Spleen (tissue), 7 donors: ENCODE measurements at regions not wholly inside any gene's neighbourhood (a gene's known extent, or its start where the extent isn't known, plus 50 kb on each side); places are given as distances from the start of the nearest gene placed in this dataset.

ENCODE experiments used
- CTCF ChIP-seq, 11 experiments: fragments of 200-600 bp in 7 of 11; fragments of 450-650 bp in 4 of 11; sonication (generic) in 4 of 11; IDR thresholded peaks in 8 of 11; conservative IDR thresholded peaks in 3 of 11; 1 replicate in 7 of 11; 2 replicates in 4 of 11; pipeline versions ENCODE4 v1.4.0 to v1.8.0; 2016 to 2021; ENCODE audit warnings: antibody characterized with exemption in 11 of 11, inconsistent platforms in 4 of 11, mild to moderate bottlenecking in 1 of 11
- POLR2A ChIP-seq, 3 donors: fragments of 450-650 bp; IDR thresholded peaks; one replicate each; pipeline ENCODE4 v1.5.1; 2017; ENCODE audit warnings: antibody characterized with exemption in 3 of 3, mild to moderate bottlenecking in 1 of 3
- POLR2AphosphoS5 ChIP-seq, 3 donors: sonication (generic); formaldehyde crosslinking; IDR thresholded peaks; one replicate each; pipeline ENCODE4 v1.5.1; 2017; ENCODE audit warnings: antibody characterized with exemption in 3 of 3
- donor health status: DM: no; HTN: no; CAD: no; lungs with moderate emphysema.
- donor health status: DM: no; HTN: no; CAD: no.
- donor health status: DM: no; HTN: no; CAD: no.

GRCh38 chr6:50653253-50653652, 60.1 kb upstream of the TFAP2D start:
- TF ChIP-seq POLR2A (IDR thresholded peaks at IDR 0.05), result no peak
- TF ChIP-seq CTCF (IDR thresholded peaks at IDR 0.05 in 8 of 11, conservative IDR thresholded peaks at IDR 0.05 in 3 of 11), result no peak
- no peak for TF ChIP-seq POLR2AphosphoS5 (IDR thresholded peaks at IDR 0.05)
